ENCODE measurements at regions not wholly inside any gene's neighbourhood (a gene's known extent, or its start where the extent isn't known, plus 50 kb on each side); places are given as distances from the start of the nearest gene placed in this dataset.

- TF ChIP-seq CENPBD1 (CRISPR knock-in tag; IDR thresholded peaks at IDR 0.05; ENCODE audit: borderline replicate concordance, low read depth), result no peak
- TF ChIP-seq MTERF4 (CRISPR knock-in tag; IDR thresholded peaks at IDR 0.05), result no peak
Measured at GRCh38 chr4:45346816-45347435, 620.6 kb upstream of the GNPDA2 start (continued).

- no peak overlapping the region for H2AFZ ChIP-seq (ENCODE audit: low read length)
- DNase-seq (ENCODE audit: low spot score) (no peak), ATAC-seq (no peak), FAIRE-seq (no peak)
- H3K36me3 ChIP-seq (replicated peaks in 1 of 2; ENCODE audit: control insufficient read depth in 1 of 2, insufficient read depth in 2 of 2, low read length in 2 of 2), result no peaks in the 10 kb centered on the region
- no peak overlapping the region for H3K27ac ChIP-seq (ENCODE audit: extremely low read length, insufficient read depth, low read length)
- in situ Hi-C loops (cut with HindIII; ENCODE audit: extremely low pct_ligation_motif_present, low pct_unique_long_range_greater_than_20kb) (no loop called here), intact Hi-C loops (cut with micrococcal nuclease; ENCODE audit: unreplicated experiment) (no loop called here)
- no peak for TF ChIP-seq ZNF230 (CRISPR knock-in tag; IDR thresholded peaks at IDR 0.05)
- TF ChIP-seq ZNF616 (CRISPR knock-in tag; IDR thresholded peaks at IDR 0.05; ENCODE audit: low read depth), result no peak
- TF ChIP-seq EED (CRISPR knock-in tag; IDR thresholded peaks at IDR 0.05), result no peak
- CTCF ChIA-PET (ENCODE audit: low intra/inter-chr PET ratio, low total read pairs), result no interaction called here
- BruUV-seq (replicated peaks), result no TSS peak
- no peak overlapping the region for H3K4me2 ChIP-seq (ENCODE audit: low read depth, low read length)
- H3K4me1 ChIP-seq (ENCODE audit: insufficient read depth, low read length), result no peaks in the 10 kb centered on the region
- H3K4me3 ChIP-seq (replicated peaks in 1 of 3; ENCODE audit: insufficient read depth in 1 of 3, low read depth in 2 of 3, low read length in 3 of 3), result no peak overlapping the region
- POLR2A ChIA-PET, result no interaction called here
- no peak overlapping the region for H3K9ac ChIP-seq (ENCODE audit: insufficient read depth, low read depth, low read length)
- no peaks in the 10 kb centered on the region for H3K27me3 ChIP-seq (ENCODE audit: control insufficient read depth in 1 of 2, insufficient read depth in 2 of 2, low read length in 2 of 2)
- no peaks in the 10 kb centered on the region for H3K9me3 ChIP-seq (ENCODE audit: low read length)
- H4K20me1 ChIP-seq (ENCODE audit: insufficient read depth, low read length), result no peaks in the 10 kb centered on the region
- WGBS (ENCODE audit: low lambda C conversion rate), result 0% methylated on average over 5 of the region's 5 CpGs
- no peaks in the 10 kb centered on the region for H3K79me2 ChIP-seq (ENCODE audit: insufficient read depth, low read length)
Measured at GRCh38 chr4:45345558-45345957, 619.2 kb upstream of the GNPDA2 start.

GRCh38 chr4:45331802-45332201 is 605.4 kb upstream of the GNPDA2 start:
- FAIRE-seq (no peak), ATAC-seq (no peak), DNase-seq (ENCODE audit: low spot score) (no peak)
- in situ Hi-C loops (cut with HindIII; ENCODE audit: extremely low pct_ligation_motif_present, low pct_unique_long_range_greater_than_20kb), result no loop called here
- Histone ChIP-seq H3K4me2 (ENCODE audit: low read depth, low read length) (no peak overlapping the region), H3K9ac (ENCODE audit: insufficient read depth, low read depth, low read length) (no peak overlapping the region), H4K20me1 (ENCODE audit: insufficient read depth, low read length) (no peaks in the 10 kb centered on the region), H3K27ac (ENCODE audit: extremely low read length, insufficient read depth, low read length) (no peak overlapping the region), H3K4me1 (ENCODE audit: insufficient read depth, low read length) (no peaks in the 10 kb centered on the region), H3K9me3 (ENCODE audit: low read length) (peaks cover 16% of the 10 kb centered on the region), H3K27me3 (ENCODE audit: control insufficient read depth in 1 of 2, insufficient read depth in 2 of 2, low read length in 2 of 2) (no peaks in the 10 kb centered on the region), H2AFZ (ENCODE audit: low read length) (no peak overlapping the region), H3K4me3 (replicated peaks in 1 of 3; ENCODE audit: insufficient read depth in 1 of 3, low read depth in 2 of 3, low read length in 3 of 3) (no peak overlapping the region), H3K36me3 (replicated peaks in 1 of 2; ENCODE audit: control insufficient read depth in 1 of 2, insufficient read depth in 2 of 2, low read length in 2 of 2) (no peaks in the 10 kb centered on the region), H3K79me2 (ENCODE audit: insufficient read depth, low read length) (no peaks in the 10 kb centered on the region)
- intact Hi-C loops (cut with micrococcal nuclease; ENCODE audit: unreplicated experiment), result no loop called here
- 40% methylated on average over 5 of the region's 5 CpGs for WGBS (ENCODE audit: low lambda C conversion rate)
- CTCF ChIA-PET (ENCODE audit: low intra/inter-chr PET ratio, low total read pairs), result no interaction called here
- BruUV-seq (replicated peaks), result no TSS peak
- POLR2A ChIA-PET, result no interaction called here
- no peak for TF ChIP-seq ATF6 (CRISPR knock-in tag; conservative IDR thresholded peaks at IDR 0.05)
- TF ChIP-seq HNRNPH1 (optimal IDR thresholded peaks at IDR 0.05; ENCODE audit: low read depth, low read length), result no peak
- no peak for TF ChIP-seq ZNF598 (CRISPR knock-in tag; IDR thresholded peaks at IDR 0.05; ENCODE audit: borderline replicate concordance)
- TF ChIP-seq CREB3 (CRISPR knock-in tag; IDR thresholded peaks at IDR 0.05), result no peak
- no peak for TF ChIP-seq IRF2 (CRISPR knock-in tag; IDR thresholded peaks at IDR 0.05)
- TF ChIP-seq ZNF713 (CRISPR knock-in tag; IDR thresholded peaks at IDR 0.05), result no peak
- no peak for TF ChIP-seq SP5 (CRISPR knock-in tag; IDR thresholded peaks at IDR 0.05; ENCODE audit: borderline replicate concordance, low read depth)
- TF ChIP-seq GTF3A (CRISPR knock-in tag; conservative IDR thresholded peaks at IDR 0.05), result no peak
- no peak for TF ChIP-seq AHR (CRISPR knock-in tag; IDR thresholded peaks at IDR 0.05)

Data from HepG2 (cell line).